ENCODE measurements at regions not wholly inside any gene's neighbourhood (a gene's known extent, or its start where the extent isn't known, plus 50 kb on each side); places are given as distances from the start of the nearest gene placed in this dataset.

GRCh38 chr10:24091256-24091655, 117.7 kb upstream of the KIAA1217 start:
- H3K27ac ChIP-seq (ENCODE audit: low read length, poor library complexity, severe bottlenecking), result no peak overlapping the region
- H2AFZ ChIP-seq (ENCODE audit: low read depth, low read length), result no peak overlapping the region
- no peak overlapping the region for H2BK12ac ChIP-seq (ENCODE audit: low read length in 2 of 2)
- H3K14ac ChIP-seq (ENCODE audit: low read length in 2 of 2), result no peak overlapping the region
- H2BK5ac ChIP-seq (ENCODE audit: low read depth, low read length, poor library complexity, severe bottlenecking), result no peak overlapping the region
- H3K4me1 ChIP-seq (ENCODE audit: control insufficient read depth, insufficient read depth, low read depth, low read length), result no peaks in the 10 kb centered on the region
- WGBS, result no CpG with 5 or more reads among the region's 2 CpGs
- no peak overlapping the region for H2BK15ac ChIP-seq (ENCODE audit: low read depth, poor library complexity, severe bottlenecking)
- no peaks in the 10 kb centered on the region for H3K36me3 ChIP-seq (ENCODE audit: control insufficient read depth in 1 of 2, insufficient read depth in 2 of 2, low read depth in 1 of 2, low read length in 2 of 2)
- H4K91ac ChIP-seq (ENCODE audit: low read length), result no peak overlapping the region
- H3K4me2 ChIP-seq (ENCODE audit: low read length, poor library complexity, severe bottlenecking), result no peak overlapping the region
- H4K8ac ChIP-seq (ENCODE audit: low read length), result no peak overlapping the region
- no peak for DNase-seq
- no peak overlapping the region for H3K23ac ChIP-seq (ENCODE audit: low read length in 2 of 2)
- H3K79me1 ChIP-seq (replicated peaks; ENCODE audit: low read length, poor library complexity, severe bottlenecking), result no peaks in the 10 kb centered on the region
- no peak overlapping the region for H3K4me3 ChIP-seq (ENCODE audit: insufficient read depth in 1 of 2, low read depth in 1 of 2, low read length in 2 of 2)
- no peaks in the 10 kb centered on the region for H3K9me3 ChIP-seq (ENCODE audit: control insufficient read depth, low read length)
- H3K18ac ChIP-seq (ENCODE audit: low read depth in 1 of 2, low read length in 2 of 2), result no peak overlapping the region
- no peak overlapping the region for H3K4ac ChIP-seq (ENCODE audit: low read depth in 1 of 2, low read length in 2 of 2)
- no peak overlapping the region for H3K9ac ChIP-seq (ENCODE audit: low read length)
- H2BK120ac ChIP-seq (ENCODE audit: low read depth, low read length), result no peak overlapping the region
- no peaks in the 10 kb centered on the region for H3K27me3 ChIP-seq (ENCODE audit: control insufficient read depth in 1 of 2, insufficient read depth in 1 of 2, low read length in 2 of 2)
- H2AK5ac ChIP-seq (ENCODE audit: low read length, severe bottlenecking), result no peak overlapping the region

GRCh38 chr10:24096281-24096680, 112.7 kb upstream of the KIAA1217 start:
- no peak for DNase-seq
- Histone ChIP-seq H2AK5ac (ENCODE audit: low read length, severe bottlenecking) (no peak overlapping the region), H3K9me3 (ENCODE audit: control insufficient read depth, low read length) (no peaks in the 10 kb centered on the region), H2AFZ (ENCODE audit: low read depth, low read length) (no peak overlapping the region), H3K27me3 (ENCODE audit: control insufficient read depth in 1 of 2, insufficient read depth in 1 of 2, low read length in 2 of 2) (no peaks in the 10 kb centered on the region), H2BK5ac (ENCODE audit: low read depth, low read length, poor library complexity, severe bottlenecking) (no peak overlapping the region), H3K4me2 (ENCODE audit: low read length, poor library complexity, severe bottlenecking) (no peak overlapping the region), H3K14ac (ENCODE audit: low read length in 2 of 2) (no peak overlapping the region), H3K4me1 (ENCODE audit: control insufficient read depth, insufficient read depth, low read depth, low read length) (no peaks in the 10 kb centered on the region), H3K23ac (ENCODE audit: low read length in 2 of 2) (no peak overlapping the region), H2BK15ac (ENCODE audit: low read depth, poor library complexity, severe bottlenecking) (no peak overlapping the region), H3K27ac (ENCODE audit: low read length, poor library complexity, severe bottlenecking) (no peak overlapping the region), H2BK12ac (ENCODE audit: low read length in 2 of 2) (no peak overlapping the region), H4K8ac (ENCODE audit: low read length) (no peak overlapping the region), H3K9ac (ENCODE audit: low read length) (no peak overlapping the region), H3K4me3 (ENCODE audit: insufficient read depth in 1 of 2, low read depth in 1 of 2, low read length in 2 of 2) (no peak overlapping the region), H4K91ac (ENCODE audit: low read length) (no peak overlapping the region), H3K36me3 (ENCODE audit: control insufficient read depth in 1 of 2, insufficient read depth in 2 of 2, low read depth in 1 of 2, low read length in 2 of 2) (no peaks in the 10 kb centered on the region), H3K4ac (ENCODE audit: low read depth in 1 of 2, low read length in 2 of 2) (no peak overlapping the region), H2BK120ac (ENCODE audit: low read depth, low read length) (no peak overlapping the region), H3K79me1 (replicated peaks; ENCODE audit: low read length, poor library complexity, severe bottlenecking) (no peaks in the 10 kb centered on the region), H3K18ac (ENCODE audit: low read depth in 1 of 2, low read length in 2 of 2) (no peak overlapping the region)
- WGBS, result 15% methylated on average over 1 of the region's 1 CpG

GRCh38 chr10:24097751-24098207, 111.2 kb upstream of the KIAA1217 start:
- H3K27ac ChIP-seq (ENCODE audit: low read length, poor library complexity, severe bottlenecking), result no peak overlapping the region
- H4K91ac ChIP-seq (ENCODE audit: low read length), result no peak overlapping the region
- H3K4ac ChIP-seq (ENCODE audit: low read depth in 1 of 2, low read length in 2 of 2), result no peak overlapping the region
- H2BK120ac ChIP-seq (ENCODE audit: low read depth, low read length), result no peak overlapping the region
- no peak overlapping the region for H3K4me3 ChIP-seq (ENCODE audit: insufficient read depth in 1 of 2, low read depth in 1 of 2, low read length in 2 of 2)
- no peaks in the 10 kb centered on the region for H3K36me3 ChIP-seq (ENCODE audit: control insufficient read depth in 1 of 2, insufficient read depth in 2 of 2, low read depth in 1 of 2, low read length in 2 of 2)
- no peak overlapping the region for H3K4me2 ChIP-seq (ENCODE audit: low read length, poor library complexity, severe bottlenecking)
- no peak overlapping the region for H2AK5ac ChIP-seq (ENCODE audit: low read length, severe bottlenecking)
- no peak for DNase-seq
- H3K79me1 ChIP-seq (replicated peaks; ENCODE audit: low read length, poor library complexity, severe bottlenecking), result no peaks in the 10 kb centered on the region
- H2BK5ac ChIP-seq (ENCODE audit: low read depth, low read length, poor library complexity, severe bottlenecking), result no peak overlapping the region
- no peak overlapping the region for H3K9ac ChIP-seq (ENCODE audit: low read length)
- 47% methylated on average over 7 of the region's 7 CpGs for WGBS
- H2BK15ac ChIP-seq (ENCODE audit: low read depth, poor library complexity, severe bottlenecking), result no peak overlapping the region
- no peak overlapping the region for H3K18ac ChIP-seq (ENCODE audit: low read depth in 1 of 2, low read length in 2 of 2)
- H4K8ac ChIP-seq (ENCODE audit: low read length), result no peak overlapping the region
- no peak overlapping the region for H3K23ac ChIP-seq (ENCODE audit: low read length in 2 of 2)
- H2BK12ac ChIP-seq (ENCODE audit: low read length in 2 of 2), result no peak overlapping the region
- H3K9me3 ChIP-seq (ENCODE audit: control insufficient read depth, low read length), result no peaks in the 10 kb centered on the region
- H2AFZ ChIP-seq (ENCODE audit: low read depth, low read length), result no peak overlapping the region
- H3K4me1 ChIP-seq (ENCODE audit: control insufficient read depth, insufficient read depth, low read depth, low read length), result no peaks in the 10 kb centered on the region
- H3K14ac ChIP-seq (ENCODE audit: low read length in 2 of 2), result no peak overlapping the region
- no peaks in the 10 kb centered on the region for H3K27me3 ChIP-seq (ENCODE audit: control insufficient read depth in 1 of 2, insufficient read depth in 1 of 2, low read length in 2 of 2)

- no peaks in the 10 kb centered on the region for H3K36me3 ChIP-seq (ENCODE audit: control insufficient read depth in 1 of 2, insufficient read depth in 2 of 2, low read depth in 1 of 2, low read length in 2 of 2)
- 33% methylated on average over 1 of the region's 1 CpG for WGBS
- DNase-seq, result no peak
These were observed 104.0 kb upstream of the KIAA1217 start for GRCh38 chr10:24104895-24105294.

More at GRCh38 chr10:24104895-24105294, 104.0 kb upstream of the KIAA1217 start:
- Histone ChIP-seq H3K23ac (ENCODE audit: low read length in 2 of 2) (no peak overlapping the region), H3K18ac (ENCODE audit: low read depth in 1 of 2, low read length in 2 of 2) (no peak overlapping the region), H4K91ac (ENCODE audit: low read length) (no peak overlapping the region), H4K8ac (ENCODE audit: low read length) (no peak overlapping the region), H3K9me3 (ENCODE audit: control insufficient read depth, low read length) (no peaks in the 10 kb centered on the region), H3K79me1 (replicated peaks; ENCODE audit: low read length, poor library complexity, severe bottlenecking) (no peaks in the 10 kb centered on the region), H2BK5ac (ENCODE audit: low read depth, low read length, poor library complexity, severe bottlenecking) (no peak overlapping the region), H2BK15ac (ENCODE audit: low read depth, poor library complexity, severe bottlenecking) (no peak overlapping the region), H3K27me3 (ENCODE audit: control insufficient read depth in 1 of 2, insufficient read depth in 1 of 2, low read length in 2 of 2) (no peaks in the 10 kb centered on the region), H3K14ac (ENCODE audit: low read length in 2 of 2) (no peak overlapping the region), H3K4me2 (ENCODE audit: low read length, poor library complexity, severe bottlenecking) (no peak overlapping the region), H3K4ac (ENCODE audit: low read depth in 1 of 2, low read length in 2 of 2) (no peak overlapping the region), H3K4me3 (ENCODE audit: insufficient read depth in 1 of 2, low read depth in 1 of 2, low read length in 2 of 2) (no peak overlapping the region), H2BK120ac (ENCODE audit: low read depth, low read length) (no peak overlapping the region), H2AK5ac (ENCODE audit: low read length, severe bottlenecking) (no peak overlapping the region), H3K4me1 (ENCODE audit: control insufficient read depth, insufficient read depth, low read depth, low read length) (peaks cover 1% of the 10 kb centered on the region), H3K9ac (ENCODE audit: low read length) (no peak overlapping the region), H3K27ac (ENCODE audit: low read length, poor library complexity, severe bottlenecking) (no peak overlapping the region), H2BK12ac (ENCODE audit: low read length in 2 of 2) (no peak overlapping the region), H2AFZ (ENCODE audit: low read depth, low read length) (no peak overlapping the region)
